ENCODE measurements at regions not wholly inside any gene's neighbourhood (a gene's known extent, or its start where the extent isn't known, plus 50 kb on each side); places are given as distances from the start of the nearest gene placed in this dataset.

GRCh38 chr11:115657586-115657985 is 153.4 kb upstream of the CADM1 start:
- intact Hi-C loops (cut with DNase I) = no loop called here
- Histone ChIP-seq H3K27ac (no peak overlapping the region), H3K27me3 (no peaks in the 10 kb centered on the region), H3K4me3 (no peak overlapping the region), H3K4me1 (peaks cover 29% of the 10 kb centered on the region), H3K9me3 (no peaks in the 10 kb centered on the region), H3K36me3 (no peaks in the 10 kb centered on the region)
- no peak for DNase-seq (ENCODE audit: extremely low spot score in 2 of 2)
- TF ChIP-seq POLR2AphosphoS5 (IDR thresholded peaks at IDR 0.05; ENCODE audit: insufficient read depth in 1 of 2, low read depth in 1 of 2) (no peak), CTCF (IDR thresholded peaks at IDR 0.05) (no peak), POLR2A (IDR thresholded peaks at IDR 0.05) (no peak)

- H3K27me3 ChIP-seq = no peaks in the 10 kb centered on the region
- H3K36me3 ChIP-seq = no peaks in the 10 kb centered on the region
- intact Hi-C loops (cut with DNase I) = no loop called here
- H3K4me3 ChIP-seq = no peak overlapping the region
- no peak overlapping the region for H3K27ac ChIP-seq
- no peaks in the 10 kb centered on the region for H3K9me3 ChIP-seq
- peaks cover 29% of the 10 kb centered on the region for H3K4me1 ChIP-seq
- TF ChIP-seq CTCF (IDR thresholded peaks at IDR 0.05) (no peak), POLR2A (IDR thresholded peaks at IDR 0.05) (no peak), POLR2AphosphoS5 (IDR thresholded peaks at IDR 0.05; ENCODE audit: insufficient read depth in 1 of 2, low read depth in 1 of 2) (no peak)
- DNase-seq (ENCODE audit: extremely low spot score in 2 of 2) = no peak
Measured at GRCh38 chr11:115656669-115657068, 152.5 kb upstream of the CADM1 start.

GRCh38 chr11:115656041-115656440 is 151.8 kb upstream of the CADM1 start:
- Histone ChIP-seq H3K27me3 (no peaks in the 10 kb centered on the region), H3K4me1 (peaks cover 29% of the 10 kb centered on the region), H3K9me3 (no peaks in the 10 kb centered on the region), H3K27ac (no peak overlapping the region), H3K4me3 (no peak overlapping the region), H3K36me3 (no peaks in the 10 kb centered on the region)
- no peak for TF ChIP-seq CTCF (IDR thresholded peaks at IDR 0.05)
- no peak for TF ChIP-seq POLR2A (IDR thresholded peaks at IDR 0.05)
- TF ChIP-seq POLR2AphosphoS5 (IDR thresholded peaks at IDR 0.05; ENCODE audit: insufficient read depth in 1 of 2, low read depth in 1 of 2) = no peak
- DNase-seq (ENCODE audit: extremely low spot score in 2 of 2) = no peak
- intact Hi-C loops (cut with DNase I) = no loop called here

GRCh38 chr11:115654792-115655191 is 150.6 kb upstream of the CADM1 start:
- no peak overlapping the region for H3K27ac ChIP-seq
- no peak overlapping the region for H3K4me3 ChIP-seq
- TF ChIP-seq POLR2A (IDR thresholded peaks at IDR 0.05) (no peak), POLR2AphosphoS5 (IDR thresholded peaks at IDR 0.05; ENCODE audit: insufficient read depth in 1 of 2, low read depth in 1 of 2) (no peak), CTCF (IDR thresholded peaks at IDR 0.05) (no peak)
- no peaks in the 10 kb centered on the region for H3K27me3 ChIP-seq
- H3K9me3 ChIP-seq = no peaks in the 10 kb centered on the region
- no peaks in the 10 kb centered on the region for H3K36me3 ChIP-seq
- intact Hi-C loops (cut with DNase I) = no loop called here
- H3K4me1 ChIP-seq = peaks cover 23% of the 10 kb centered on the region
- DNase-seq (ENCODE audit: extremely low spot score in 2 of 2) = no peak

- no peaks in the 10 kb centered on the region for H3K27me3 ChIP-seq
- no peak overlapping the region for H3K4me3 ChIP-seq
- H3K36me3 ChIP-seq = no peaks in the 10 kb centered on the region
- no peaks in the 10 kb centered on the region for H3K9me3 ChIP-seq
- no peak for DNase-seq (ENCODE audit: extremely low spot score in 2 of 2)
- TF ChIP-seq POLR2A (IDR thresholded peaks at IDR 0.05) = no peak
- no peak for TF ChIP-seq CTCF (IDR thresholded peaks at IDR 0.05)
- TF ChIP-seq POLR2AphosphoS5 (IDR thresholded peaks at IDR 0.05; ENCODE audit: insufficient read depth in 1 of 2, low read depth in 1 of 2) = peak in 1 of 2 donors; percentile 69
- intact Hi-C loops (cut with DNase I) = no loop called here
- peaks cover 14% of the 10 kb centered on the region for H3K4me1 ChIP-seq
- no peak overlapping the region for H3K27ac ChIP-seq
Measured at GRCh38 chr11:115653926-115654325, 149.7 kb upstream of the CADM1 start.
